Germinal center (tissue), 1 donor: ENCODE measurements at regions not wholly inside any gene's neighbourhood (a gene's known extent, or its start where the extent isn't known, plus 50 kb on each side); places are given as distances from the start of the nearest gene placed in this dataset.
"Not testable (repeated sequence)": the region's sequence is repeated elsewhere in the genome, so short reads cannot be mapped to it uniquely, and the experiment has no call there.

Experiments used
- DNase-seq: peaks from one replicate; pipeline ENCODE4 v3.0.0; 2012; ENCODE audit warnings: mixed read lengths, low spot score

GRCh38 chr10:9103301-9103700, 1048.8 kb downstream of the GATA3 start:
- DNase-seq, result no peak

- no peak for DNase-seq
Observed at GRCh38 chr10:9111976-9112375, 1057.5 kb downstream of the GATA3 start.

GRCh38 chr10:9126728-9127127, 1072.2 kb downstream of the GATA3 start:
- no peak for DNase-seq

GRCh38 chr10:9137368-9137767, 1082.9 kb downstream of the GATA3 start:
- DNase-seq, result no peak

- DNase-seq, result not testable (repeated sequence)
Observed at GRCh38 chr10:9138829-9139228, 1084.3 kb downstream of the GATA3 start.

- no peak for DNase-seq
Observed at GRCh38 chr10:9140373-9140772, 1085.9 kb downstream of the GATA3 start.

GRCh38 chr10:9147475-9147874, 1093.0 kb downstream of the GATA3 start:
- DNase-seq, result no peak

- DNase-seq, result no peak
Observed at GRCh38 chr10:9149134-9149533, 1094.6 kb downstream of the GATA3 start.

- not testable (repeated sequence) for DNase-seq
Observed at GRCh38 chr10:9153057-9153456, 1098.6 kb downstream of the GATA3 start.

GRCh38 chr10:9157656-9158055, 1103.2 kb downstream of the GATA3 start:
- DNase-seq, result no peak

GRCh38 chr10:9158675-9159074, 1104.2 kb downstream of the GATA3 start:
- no peak for DNase-seq

- no peak for DNase-seq
Observed at GRCh38 chr10:9160275-9160674, 1105.8 kb downstream of the GATA3 start.

- no peak for DNase-seq
Observed at GRCh38 chr10:9163699-9164098, 1109.2 kb downstream of the GATA3 start.

- DNase-seq, result no peak
Observed at GRCh38 chr10:9166770-9167169, 1112.3 kb downstream of the GATA3 start.

GRCh38 chr10:9172276-9172675, 1117.8 kb downstream of the GATA3 start:
- DNase-seq, result no peak

- no peak for DNase-seq
Observed at GRCh38 chr10:9175200-9175599, 1120.7 kb downstream of the GATA3 start.

GRCh38 chr10:9183197-9183880, 1128.9 kb downstream of the GATA3 start:
- not testable (repeated sequence) for DNase-seq

- no peak for DNase-seq
Observed at GRCh38 chr10:9188022-9188810, 1133.7 kb downstream of the GATA3 start.

GRCh38 chr10:9189448-9189847, 1135.0 kb downstream of the GATA3 start:
- DNase-seq, result no peak

GRCh38 chr10:9193120-9193519, 1138.6 kb downstream of the GATA3 start:
- DNase-seq, result no peak

- DNase-seq, result no peak
Observed at GRCh38 chr10:9195385-9195784, 1140.9 kb downstream of the GATA3 start.

- DNase-seq, result no peak
Observed at GRCh38 chr10:9198611-9199010, 1144.1 kb downstream of the GATA3 start.

GRCh38 chr10:9205558-9205957, 1151.1 kb downstream of the GATA3 start:
- no peak for DNase-seq
